Adipose tissue (tissue), 3 donors: ENCODE measurements at regions not wholly inside any gene's neighbourhood (a gene's known extent, or its start where the extent isn't known, plus 50 kb on each side); places are given as distances from the start of the nearest gene placed in this dataset.
"Not testable (repeated sequence)": the region's sequence is repeated elsewhere in the genome, so short reads cannot be mapped to it uniquely, and the experiment has no call there.

Experiments
- H3K27ac ChIP-seq: one replicate; pipeline ENCODE4 v1.5.1; 2013; ENCODE audit warnings: low read depth, low read length
- WGBS, 3 donors: extraction: QIAGEN DNeasy Blood & Tissue Kit; methylation state at CpG; one replicate each; pipeline ENCODE4 v1.1.7; 2013; 5-methylcytosine and 5-hydroxymethylcytosine counted together
- donor health status: healthy with polysubstance abuse.
- donor health status: Bipolar disorder and iron deficiency.
- donor health status: healthy.

DNA sequence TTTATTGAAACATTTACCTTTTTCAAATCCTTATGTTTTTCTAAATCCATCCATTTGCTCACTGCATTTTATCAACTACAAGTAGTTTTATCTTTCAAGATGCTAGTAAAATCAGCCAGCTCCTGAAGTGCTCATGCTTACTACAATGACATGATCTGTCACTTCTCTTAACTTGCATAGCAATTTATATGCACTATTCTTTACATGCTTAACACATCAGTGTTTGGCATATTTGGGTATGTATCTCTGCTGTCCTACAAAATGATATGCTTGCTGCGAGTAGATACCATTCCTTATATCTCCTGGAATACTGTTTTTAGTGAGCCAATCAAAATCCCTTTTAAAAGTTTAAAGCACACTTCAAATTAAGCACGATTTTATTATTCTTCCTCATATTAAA lies 2726.8 kb downstream of the PCDH7 start:
- H3K27ac ChIP-seq = no peak overlapping the region
- WGBS, 3 donors = 69 to 79% (median 75%) methylated on average over 2 of the region's 2 CpGs

DNA sequence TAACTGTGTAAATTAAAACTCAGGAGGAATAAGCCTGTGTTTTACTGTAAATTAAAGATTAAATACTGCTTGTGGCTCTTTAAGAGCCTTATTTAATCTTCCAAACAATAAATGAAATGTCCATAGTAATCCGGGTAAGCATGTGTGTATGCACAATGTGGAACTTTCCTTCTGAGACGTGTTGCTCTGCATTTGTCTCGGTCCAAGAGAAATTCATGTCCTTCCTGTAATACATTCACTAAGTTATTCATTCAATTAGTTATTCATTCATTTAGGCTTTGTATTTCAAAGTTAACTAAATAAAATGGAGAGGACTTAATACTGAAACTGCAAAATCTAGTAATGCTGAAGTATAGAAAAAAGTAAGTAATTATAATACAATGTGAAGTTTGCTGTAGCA lies 2728.8 kb downstream of the PCDH7 start:
- 77 to 94% (median 83%) methylated on average over 3 of the region's 3 CpGs for WGBS, 3 donors
- no peak overlapping the region for H3K27ac ChIP-seq

DNA sequence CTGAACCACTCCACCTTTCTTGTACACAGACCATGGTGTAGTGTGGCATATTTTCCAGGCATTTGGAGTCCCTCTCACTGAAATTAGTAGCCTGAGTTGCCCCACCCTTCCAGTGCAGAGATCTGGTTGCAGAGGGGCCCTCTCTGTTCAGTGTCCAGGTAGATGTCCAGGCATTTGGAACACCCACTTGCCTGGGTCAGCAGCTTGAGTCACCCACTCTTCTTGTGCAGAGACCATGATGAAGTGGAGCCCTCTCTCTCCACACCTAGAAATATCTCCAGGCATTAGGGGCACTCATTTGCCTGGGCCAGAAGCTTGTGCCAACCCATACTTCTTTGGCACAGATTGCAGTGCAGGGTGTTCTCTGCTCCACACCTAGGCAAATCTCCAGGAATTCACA lies 2733.3 kb downstream of the PCDH7 start:
- H3K27ac ChIP-seq = no peak overlapping the region

DNA sequence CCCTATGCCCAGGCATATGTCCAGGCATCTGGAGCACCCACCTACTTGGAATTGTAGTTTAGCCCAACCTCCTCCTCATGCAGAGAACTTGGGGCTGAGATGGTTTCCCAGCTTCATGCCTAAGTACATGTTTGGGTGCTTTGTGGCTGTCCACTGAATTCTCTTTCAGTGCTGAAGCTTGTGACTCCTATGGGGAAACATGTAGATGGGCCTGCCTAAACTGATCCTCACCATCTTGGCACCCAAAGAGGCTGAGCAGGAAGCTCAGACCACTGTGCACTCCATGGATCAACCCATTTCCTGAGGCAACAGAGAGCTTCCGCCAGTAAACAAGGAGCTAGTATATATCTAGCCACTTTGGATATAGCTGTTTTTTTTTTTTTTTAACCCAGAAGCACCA lies 2733.7 kb downstream of the PCDH7 start:
- WGBS, 3 donors = 81 to 95% (median 86%) methylated on average over 1 of the region's 1 CpG
- no peak overlapping the region for H3K27ac ChIP-seq

DNA sequence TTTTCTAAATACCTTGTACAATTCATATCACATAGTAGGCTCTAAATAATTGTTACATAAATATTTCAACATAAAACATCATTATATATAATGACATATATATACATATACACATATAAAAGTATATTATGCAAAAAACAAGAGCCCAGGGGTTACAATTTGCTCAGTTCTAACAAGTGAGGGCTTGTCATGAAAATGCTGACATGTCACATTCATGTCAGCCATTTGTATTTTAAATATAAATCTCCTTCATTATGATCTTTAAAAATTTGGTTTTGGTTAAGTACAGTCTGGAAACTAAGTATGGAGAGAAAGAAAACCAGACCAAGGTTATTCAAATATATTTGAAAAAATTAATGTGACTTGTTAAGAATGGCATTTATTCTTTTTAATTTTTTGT lies 2745.4 kb downstream of the PCDH7 start:
- H3K27ac ChIP-seq = no peak overlapping the region

DNA sequence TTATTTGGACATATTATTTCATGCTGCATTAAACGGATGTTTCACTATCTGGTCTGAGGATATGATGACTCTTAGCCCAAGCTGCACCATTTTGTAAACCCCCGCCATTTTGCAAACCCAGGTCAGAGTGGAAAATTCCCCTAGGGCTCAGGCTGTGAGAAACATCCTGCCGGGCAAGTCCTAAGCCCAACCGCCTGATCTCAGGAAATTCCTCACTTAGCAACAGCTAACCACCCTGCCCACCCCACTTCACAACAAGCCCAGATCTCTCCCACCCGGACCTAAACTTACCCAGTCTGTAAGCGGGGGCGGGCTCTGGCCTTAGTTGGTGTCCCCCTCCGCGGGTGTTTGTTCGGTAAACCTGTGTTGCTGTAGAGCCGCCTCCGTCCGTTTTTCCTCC lies 2747.1 kb downstream of the PCDH7 start:
- whole genome bisulfite sequencing, 3 donors = 86 to 89% (median 87%) methylated on average over 13 of the region's 13 CpGs
- no peak overlapping the region for H3K27ac ChIP-seq

DNA sequence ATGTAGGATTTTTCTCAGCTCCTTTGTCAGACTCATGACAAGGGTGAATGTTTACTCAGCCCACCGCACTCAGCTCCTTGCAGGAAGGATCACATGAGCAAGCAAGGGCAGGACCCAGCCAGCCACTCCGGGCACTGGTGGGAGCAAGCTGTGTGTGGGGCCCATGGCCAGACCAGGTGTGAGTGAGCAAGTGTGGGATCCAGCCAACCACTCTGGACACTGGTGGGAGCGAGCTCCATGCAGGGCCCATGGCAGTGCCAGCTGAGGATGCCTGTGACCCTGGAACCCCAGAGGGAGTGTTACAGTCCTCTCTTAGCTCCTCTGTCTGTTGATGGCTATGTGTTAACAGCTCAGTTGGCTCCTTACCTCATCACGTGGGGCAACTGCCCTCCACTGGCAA lies 2750.6 kb downstream of the PCDH7 start:
- no peak overlapping the region for H3K27ac ChIP-seq
- WGBS, 3 donors = 79 to 88% (median 88%) methylated on average over 4 of the region's 4 CpGs

DNA sequence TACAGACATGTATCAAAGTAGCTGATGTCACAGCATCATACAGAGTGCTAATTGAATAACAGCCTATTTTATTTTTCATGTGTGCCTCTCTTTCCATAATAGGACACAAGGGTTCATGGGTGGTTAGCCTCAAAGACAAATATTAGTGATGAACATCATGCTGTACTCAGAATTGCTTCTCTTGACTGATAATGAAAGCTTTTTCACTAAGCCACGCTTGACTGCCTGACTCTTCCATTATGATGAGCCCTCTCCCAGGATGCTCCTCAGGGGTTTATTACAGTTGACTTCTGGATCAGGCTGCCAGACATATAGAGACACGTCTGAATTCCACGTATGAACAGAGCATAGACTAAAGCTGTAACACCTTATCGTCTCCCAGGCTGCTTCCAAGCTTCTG lies 2757.5 kb downstream of the PCDH7 start:
- 66 to 78% (median 74%) methylated on average over 4 of the region's 4 CpGs for WGBS, 3 donors
- H3K27ac ChIP-seq = no peak overlapping the region

DNA sequence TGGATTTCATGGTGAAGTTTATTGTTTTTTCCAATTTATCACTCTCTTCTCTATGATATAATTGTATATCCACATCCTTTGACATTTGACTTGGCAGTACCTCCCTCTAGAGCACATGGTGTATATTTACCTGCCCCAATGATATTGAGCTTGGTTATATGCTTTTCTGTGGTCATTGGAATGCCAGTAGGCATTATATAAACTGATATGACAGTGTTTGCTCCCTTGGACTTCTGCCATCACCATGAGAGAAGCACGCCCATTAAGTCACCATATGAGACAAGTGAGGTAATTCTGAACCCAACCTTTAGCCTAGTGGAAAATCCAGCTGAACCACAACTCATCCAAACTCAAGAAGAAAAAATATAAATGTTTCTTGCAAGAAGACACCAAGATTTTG lies 2761.5 kb downstream of the ARAP2 start:
- no peak overlapping the region for H3K27ac ChIP-seq
- 37 to 77% (median 57%) methylated on average over 1 of the region's 1 CpG for WGBS, 3 donors

DNA sequence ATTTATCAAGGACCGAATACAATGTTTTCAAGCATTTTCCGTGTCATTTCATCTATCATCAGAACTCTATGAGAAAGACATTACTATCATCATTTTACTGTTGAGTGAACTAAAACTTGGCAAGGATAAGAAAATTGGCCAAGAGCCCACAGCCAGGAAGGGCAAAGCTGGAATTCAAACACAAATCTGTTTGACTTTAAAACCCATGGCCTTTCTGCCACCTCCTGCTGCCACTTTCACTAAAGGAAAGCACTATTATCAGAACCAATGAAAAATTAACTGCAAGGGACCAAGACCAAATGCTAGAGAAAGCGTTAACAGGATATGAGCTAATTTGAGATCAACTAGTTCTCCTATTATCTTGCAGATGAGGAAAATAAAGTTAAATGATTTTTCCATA lies 2759.2 kb downstream of the ARAP2 start:
- WGBS, 3 donors = 48 to 74% (median 70%) methylated on average over 3 of the region's 3 CpGs
- H3K27ac ChIP-seq = no peak overlapping the region

DNA sequence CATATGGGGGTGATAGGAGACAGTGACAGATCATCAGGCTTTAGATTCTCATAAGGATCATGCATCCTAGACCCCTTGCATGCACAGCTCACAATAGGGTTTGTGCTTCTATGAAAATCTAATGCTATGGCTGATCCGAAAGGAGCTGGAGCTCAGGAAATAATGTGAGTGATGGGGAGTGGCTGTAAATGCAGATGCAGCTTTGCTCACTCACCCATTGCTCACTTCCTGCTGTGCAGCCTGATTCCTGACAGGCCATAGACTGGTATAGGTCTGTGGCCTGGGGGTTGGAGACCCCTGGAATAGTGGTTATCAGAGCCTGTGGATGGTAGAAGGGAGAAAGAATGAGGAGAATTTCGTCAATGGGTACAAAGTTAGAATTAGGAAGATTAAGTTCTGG lies 2751.1 kb downstream of the ARAP2 start:
- WGBS, 3 donors = 81 to 86% (median 85%) methylated on average over 2 of the region's 2 CpGs
- no peak overlapping the region for H3K27ac ChIP-seq

DNA sequence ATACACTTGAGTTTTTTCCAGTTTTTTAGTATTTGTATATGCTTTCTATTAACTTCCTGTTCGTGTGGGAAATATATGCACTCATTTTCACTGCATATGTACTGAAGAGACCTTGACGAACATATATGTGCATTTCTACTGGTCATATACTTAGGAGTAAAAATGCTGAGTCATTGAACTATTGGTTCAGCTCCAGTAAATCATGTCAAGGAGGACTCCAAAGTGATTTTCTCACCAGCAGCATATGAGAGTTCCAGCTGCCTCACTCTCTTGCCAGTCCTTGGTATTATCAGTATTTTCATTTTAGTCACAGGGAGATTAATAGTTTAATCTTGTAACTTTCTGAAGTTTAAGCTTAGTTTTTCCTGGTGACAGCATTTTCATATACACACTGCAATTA lies 2750.2 kb downstream of the ARAP2 start:
- WGBS, 3 donors = 50 to 72% (median 66%) methylated on average over 2 of the region's 2 CpGs
- no peak overlapping the region for H3K27ac ChIP-seq

DNA sequence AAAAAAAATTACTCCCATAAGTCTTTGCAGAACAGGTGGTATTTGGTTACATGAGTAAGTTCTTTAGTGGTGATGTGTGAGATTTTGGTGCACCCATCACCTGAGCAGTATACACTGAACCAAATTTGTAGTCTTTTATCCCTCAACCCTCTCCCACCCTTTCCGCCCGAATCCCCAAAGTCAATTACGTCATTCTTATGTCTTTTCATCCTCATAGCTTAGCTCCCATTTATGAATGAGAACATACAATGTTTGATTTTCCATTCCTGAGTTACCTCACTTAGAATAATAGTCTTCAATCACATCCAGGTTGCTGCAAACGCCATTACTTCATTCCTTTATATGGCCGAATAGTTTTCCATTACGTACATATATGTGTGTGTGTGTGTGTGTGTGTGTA lies 2742.7 kb downstream of the ARAP2 start:
- WGBS, 3 donors = 86 to 92% (median 91%) methylated on average over 6 of the region's 6 CpGs
- not testable (repeated sequence) for H3K27ac ChIP-seq

DNA sequence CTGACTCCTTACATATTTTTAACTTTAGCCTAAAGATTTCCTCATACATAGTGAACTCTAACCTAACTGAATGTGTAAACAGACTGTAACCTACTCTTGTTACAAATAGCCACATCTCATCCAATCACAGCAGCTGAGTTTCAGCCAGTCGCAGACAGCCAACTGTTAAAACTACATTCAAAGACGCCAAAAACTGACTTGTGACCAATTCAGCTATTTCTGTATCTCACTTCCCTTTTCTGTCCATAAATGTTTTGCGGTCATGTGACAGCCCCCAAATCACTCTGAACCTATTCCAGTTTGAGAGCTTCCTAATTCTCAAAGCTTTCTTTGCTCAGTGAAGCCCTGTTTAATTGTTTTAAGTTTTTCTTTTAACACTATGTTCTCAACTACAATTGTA lies 2731.9 kb downstream of the ARAP2 start:
- no peak overlapping the region for H3K27ac ChIP-seq
- 35 to 72% (median 35%) methylated on average over 3 of the region's 3 CpGs for WGBS, 3 donors

DNA sequence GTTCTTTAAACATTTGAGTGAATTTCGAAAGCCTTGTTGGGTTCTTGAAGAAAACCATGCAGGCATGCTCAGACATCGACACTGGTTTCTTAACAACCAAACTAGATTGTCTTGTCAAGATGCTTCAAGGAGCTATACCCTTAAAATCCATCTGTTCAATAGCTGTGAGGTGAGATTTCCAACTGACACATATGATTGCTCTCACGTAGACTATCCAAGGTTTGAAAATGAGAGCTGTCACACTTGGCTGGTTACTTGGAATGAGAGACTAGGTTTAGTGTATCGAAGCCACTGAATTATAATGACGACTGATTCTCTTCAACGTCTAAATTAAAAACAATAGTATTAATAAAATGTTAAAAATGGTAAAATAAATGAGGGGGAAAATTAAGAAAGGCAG lies 2725.5 kb downstream of the ARAP2 start:
- 81 to 89% (median 87%) methylated on average over 6 of the region's 6 CpGs for WGBS, 3 donors
- H3K27ac ChIP-seq = no peak overlapping the region

DNA sequence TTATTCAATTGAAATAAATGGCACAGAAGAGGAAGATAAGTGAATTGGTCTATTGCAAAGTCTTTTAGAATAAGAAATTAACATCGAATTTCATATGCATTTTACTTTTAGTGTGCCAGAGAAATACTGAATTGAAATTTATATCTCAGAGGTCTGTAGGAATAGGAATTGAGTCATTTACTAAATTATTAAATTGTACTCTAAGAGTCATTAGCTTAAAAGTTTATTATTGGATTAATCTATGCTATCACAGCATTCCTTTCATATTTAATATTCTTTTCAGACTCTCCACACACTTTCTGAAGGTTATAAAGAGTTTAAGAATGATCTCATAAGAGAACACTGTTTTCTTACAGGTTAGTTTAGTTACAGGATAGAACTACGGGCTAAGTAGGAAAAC lies 2711.5 kb downstream of the ARAP2 start:
- no peak overlapping the region for H3K27ac ChIP-seq
- WGBS, 3 donors = 61 to 79% (median 68%) methylated on average over 2 of the region's 2 CpGs

DNA sequence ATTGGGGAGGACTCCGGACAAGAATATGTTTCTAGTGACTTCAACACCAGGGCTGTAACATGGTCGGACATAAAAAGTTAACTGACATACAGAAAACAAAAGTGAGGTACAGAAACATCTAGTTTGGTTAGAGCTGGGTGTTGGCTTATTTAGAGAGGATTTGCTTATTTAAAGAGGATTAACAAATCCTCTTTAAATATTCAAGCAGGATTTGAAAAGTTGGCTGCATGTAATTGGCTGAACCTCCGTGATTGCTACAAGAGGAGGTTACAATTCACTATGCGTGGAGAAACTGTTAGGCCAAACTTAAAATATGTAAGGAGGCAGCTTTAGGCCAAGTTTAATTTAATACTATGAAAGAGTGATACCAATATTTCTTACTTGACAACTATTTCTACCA lies 2707.4 kb downstream of the ARAP2 start:
- H3K27ac ChIP-seq = no peak overlapping the region
- 83 to 87% (median 85%) methylated on average over 4 of the region's 4 CpGs for WGBS, 3 donors

DNA sequence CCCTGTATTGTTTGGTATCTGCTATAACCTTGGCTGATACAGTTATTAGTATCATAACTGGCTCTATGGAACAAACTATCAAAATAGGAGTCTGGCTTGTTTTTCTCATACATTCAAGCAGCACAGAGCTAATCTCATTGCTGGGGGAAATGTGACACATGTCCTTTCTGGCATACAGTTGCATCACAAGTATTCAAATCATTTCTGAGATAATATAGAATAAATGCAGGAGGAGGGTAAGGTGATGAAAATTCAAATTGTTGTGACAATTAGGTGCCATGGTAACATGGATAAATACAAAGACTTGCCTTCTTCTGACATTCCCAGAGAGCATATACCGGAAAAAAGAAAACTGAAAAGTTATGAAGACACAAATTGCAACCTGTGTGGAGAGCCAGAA lies 2706.8 kb downstream of the ARAP2 start:
- H3K27ac ChIP-seq = no peak overlapping the region
- WGBS, 3 donors = 71 to 88% (median 81%) methylated on average over 1 of the region's 1 CpG

DNA sequence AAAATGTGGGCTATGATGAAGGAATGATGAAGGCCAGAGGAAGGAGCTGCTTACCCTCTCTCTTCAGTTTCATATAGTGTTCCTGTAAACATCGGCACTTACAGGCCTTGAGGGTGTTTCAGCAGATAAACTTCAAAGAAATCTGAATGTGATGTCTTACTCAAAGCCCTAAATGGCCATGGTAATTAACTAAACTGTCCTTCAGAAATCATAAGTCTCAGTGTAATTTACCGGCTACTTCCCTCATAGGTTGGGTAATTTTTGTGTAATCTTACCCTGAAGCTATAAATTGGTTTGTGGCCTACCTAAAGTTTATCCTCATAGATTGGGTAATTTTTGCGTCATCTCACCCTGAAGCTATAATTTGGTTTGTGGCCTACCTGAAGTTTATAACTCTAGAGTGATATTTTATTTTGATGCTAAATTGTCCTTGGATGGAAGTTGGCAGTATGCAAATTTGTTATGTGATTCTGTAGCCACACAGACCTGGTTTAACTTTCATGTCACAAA lies 2700.3 kb downstream of the ARAP2 start:
- 81 to 86% (median 86%) methylated on average over 3 of the region's 3 CpGs for WGBS, 3 donors
- H3K27ac ChIP-seq = no peak overlapping the region

DNA sequence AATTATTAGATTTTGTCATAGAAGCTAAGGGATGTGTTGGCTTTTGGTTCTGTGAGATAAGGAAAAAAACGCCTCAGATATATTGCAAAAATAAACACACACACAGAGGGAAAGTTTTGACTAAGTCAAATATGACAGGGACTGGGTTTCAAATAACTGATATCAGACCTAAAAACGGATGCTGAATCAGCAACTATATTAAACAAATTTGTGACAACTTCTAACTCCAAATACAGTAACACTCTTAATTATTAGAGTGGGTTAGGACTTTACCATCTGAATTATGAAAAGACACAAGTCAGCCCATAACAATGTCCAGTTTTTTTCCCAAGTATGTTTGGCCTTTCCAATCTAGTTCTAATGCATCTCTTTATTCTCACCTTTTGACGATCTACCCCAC lies 2693.1 kb downstream of the ARAP2 start:
- no peak overlapping the region for H3K27ac ChIP-seq
- 59 to 76% (median 69%) methylated on average over 3 of the region's 3 CpGs for WGBS, 3 donors

DNA sequence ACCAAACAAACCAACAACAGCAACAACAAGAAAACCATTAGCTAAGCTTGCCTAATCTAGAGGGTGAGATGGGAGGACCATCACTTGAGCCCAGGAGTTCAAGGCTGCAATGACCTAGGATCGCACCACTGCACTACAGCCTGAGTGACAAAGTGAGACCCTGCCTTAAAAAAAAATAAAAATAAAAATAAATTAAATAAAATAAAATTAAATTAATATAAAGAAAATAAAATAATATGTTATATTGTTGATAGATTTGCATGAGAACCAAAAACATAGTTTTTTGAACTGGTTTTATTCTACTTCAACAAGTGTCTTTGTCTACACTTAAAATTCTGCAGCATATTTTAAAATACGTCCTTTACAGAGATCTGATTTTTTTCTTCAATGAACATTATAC lies 2683.1 kb downstream of the ARAP2 start:
- H3K27ac ChIP-seq = no peak overlapping the region
- WGBS, 3 donors = 70 to 89% (median 87%) methylated on average over 2 of the region's 2 CpGs
